NT2/D1 (cell line): ENCODE measurements at regions not wholly inside any gene's neighbourhood (a gene's known extent, or its start where the extent isn't known, plus 50 kb on each side); places are given as distances from the start of the nearest gene placed in this dataset.
"Not testable (repeated sequence)": the region's sequence is repeated elsewhere in the genome, so short reads cannot be mapped to it uniquely, and the experiment has no call there.

Experiments
- SUZ12 ChIP-seq: IDR thresholded peaks from 2 replicates; pipeline ENCODE4 v1.6.1; 2011; ENCODE audit not compliant: insufficient read length, insufficient read depth; ENCODE audit errors: extremely low read depth
- YY1 ChIP-seq: IDR thresholded peaks from 2 replicates; pipeline ENCODE4 v1.6.1; 2011; ENCODE audit not compliant: insufficient read length, insufficient read depth
- ZNF274 ChIP-seq: IDR thresholded peaks from 2 replicates; pipeline ENCODE4 v1.6.1; 2011; ENCODE audit warnings: mild to moderate bottlenecking, low read depth, low read length

DNA sequence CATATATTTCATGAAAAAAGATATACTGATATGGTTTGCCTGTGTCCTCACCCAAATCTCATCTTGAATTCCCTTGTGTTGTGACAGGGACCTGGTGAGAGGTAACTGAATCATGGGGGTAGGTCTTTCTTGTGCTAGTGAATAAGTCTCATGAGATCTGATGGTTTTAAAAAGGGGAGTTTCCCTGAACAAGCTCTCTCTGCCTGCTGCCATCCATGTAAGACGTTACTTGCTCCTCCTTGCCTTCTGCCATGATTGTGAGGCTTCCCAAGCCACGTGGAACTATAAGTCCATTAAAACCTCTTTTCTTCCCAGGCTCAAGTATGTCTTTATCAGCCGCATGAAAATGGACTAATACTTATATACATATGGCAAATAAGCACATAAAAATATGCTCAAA, 274.8 kb upstream of the SDK2 start:
- TF ChIP-seq ZNF274, SUZ12, YY1: not testable (repeated sequence)
